LNCaP clone FGC (cell line): ENCODE measurements at regions not wholly inside any gene's neighbourhood (a gene's known extent, or its start where the extent isn't known, plus 50 kb on each side); places are given as distances from the start of the nearest gene placed in this dataset.

Experiments used
- DNase-seq: peaks from one replicate; pipeline ENCODE4 v3.0.0-alpha.2; 2011; ENCODE audit warnings: low read depth
- H3K4me3 ChIP-seq: 2 replicates; pipeline ENCODE4 v1.5.1; 2011; ENCODE audit warnings: mild to moderate bottlenecking, low read depth, low read length, control low read depth
- TF ChIP-seq, protein P1 (sequence below): IDR thresholded peaks from 2 replicates; pipeline ENCODE4 v1.5.1; 2012; ENCODE audit warnings: mild to moderate bottlenecking; ENCODE audit not compliant: control insufficient read depth, insufficient read depth; ENCODE audit errors: extremely low read depth

GRCh38 chr15:38614621-38615020 lies 50.0 kb upstream of the RASGRP1 start:
- TF ChIP-seq, protein P1, sequence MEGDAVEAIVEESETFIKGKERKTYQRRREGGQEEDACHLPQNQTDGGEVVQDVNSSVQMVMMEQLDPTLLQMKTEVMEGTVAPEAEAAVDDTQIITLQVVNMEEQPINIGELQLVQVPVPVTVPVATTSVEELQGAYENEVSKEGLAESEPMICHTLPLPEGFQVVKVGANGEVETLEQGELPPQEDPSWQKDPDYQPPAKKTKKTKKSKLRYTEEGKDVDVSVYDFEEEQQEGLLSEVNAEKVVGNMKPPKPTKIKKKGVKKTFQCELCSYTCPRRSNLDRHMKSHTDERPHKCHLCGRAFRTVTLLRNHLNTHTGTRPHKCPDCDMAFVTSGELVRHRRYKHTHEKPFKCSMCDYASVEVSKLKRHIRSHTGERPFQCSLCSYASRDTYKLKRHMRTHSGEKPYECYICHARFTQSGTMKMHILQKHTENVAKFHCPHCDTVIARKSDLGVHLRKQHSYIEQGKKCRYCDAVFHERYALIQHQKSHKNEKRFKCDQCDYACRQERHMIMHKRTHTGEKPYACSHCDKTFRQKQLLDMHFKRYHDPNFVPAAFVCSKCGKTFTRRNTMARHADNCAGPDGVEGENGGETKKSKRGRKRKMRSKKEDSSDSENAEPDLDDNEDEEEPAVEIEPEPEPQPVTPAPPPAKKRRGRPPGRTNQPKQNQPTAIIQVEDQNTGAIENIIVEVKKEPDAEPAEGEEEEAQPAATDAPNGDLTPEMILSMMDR: no peak
- no peak overlapping the region for H3K4me3 ChIP-seq
- no peak for DNase-seq

DNA sequence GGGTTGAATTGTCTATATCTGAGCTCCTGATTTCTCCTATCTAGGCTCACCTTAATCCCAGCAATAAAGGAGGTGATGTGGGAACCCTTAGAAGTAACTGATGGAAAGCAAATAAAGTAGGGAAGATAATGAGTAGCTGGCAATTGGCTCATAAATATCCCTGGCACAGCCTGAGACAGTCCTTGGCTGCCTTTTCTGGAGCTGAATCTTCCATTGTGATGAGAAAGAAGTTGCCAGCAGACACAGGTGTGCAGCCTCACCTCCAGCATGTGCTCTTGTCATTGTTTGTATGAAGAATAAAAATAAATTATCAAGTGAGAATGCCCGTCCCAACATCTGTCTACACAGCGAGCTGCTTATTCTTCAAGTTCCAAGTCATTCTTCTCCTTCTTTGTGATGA lies 53.2 kb upstream of the RASGRP1 start:
- no peak overlapping the region for H3K4me3 ChIP-seq
- TF ChIP-seq, protein P1: no peak
- no peak for DNase-seq

- DNase-seq: no peak
- no peak overlapping the region for H3K4me3 ChIP-seq
- TF ChIP-seq, protein P1: no peak
Observed at GRCh38 chr15:38618242-38618955, 53.8 kb upstream of the RASGRP1 start.

- TF ChIP-seq, protein P1: no peak
- no peak for DNase-seq
- no peak overlapping the region for H3K4me3 ChIP-seq
Observed at GRCh38 chr15:38620098-38620497, 55.5 kb upstream of the RASGRP1 start.

DNA sequence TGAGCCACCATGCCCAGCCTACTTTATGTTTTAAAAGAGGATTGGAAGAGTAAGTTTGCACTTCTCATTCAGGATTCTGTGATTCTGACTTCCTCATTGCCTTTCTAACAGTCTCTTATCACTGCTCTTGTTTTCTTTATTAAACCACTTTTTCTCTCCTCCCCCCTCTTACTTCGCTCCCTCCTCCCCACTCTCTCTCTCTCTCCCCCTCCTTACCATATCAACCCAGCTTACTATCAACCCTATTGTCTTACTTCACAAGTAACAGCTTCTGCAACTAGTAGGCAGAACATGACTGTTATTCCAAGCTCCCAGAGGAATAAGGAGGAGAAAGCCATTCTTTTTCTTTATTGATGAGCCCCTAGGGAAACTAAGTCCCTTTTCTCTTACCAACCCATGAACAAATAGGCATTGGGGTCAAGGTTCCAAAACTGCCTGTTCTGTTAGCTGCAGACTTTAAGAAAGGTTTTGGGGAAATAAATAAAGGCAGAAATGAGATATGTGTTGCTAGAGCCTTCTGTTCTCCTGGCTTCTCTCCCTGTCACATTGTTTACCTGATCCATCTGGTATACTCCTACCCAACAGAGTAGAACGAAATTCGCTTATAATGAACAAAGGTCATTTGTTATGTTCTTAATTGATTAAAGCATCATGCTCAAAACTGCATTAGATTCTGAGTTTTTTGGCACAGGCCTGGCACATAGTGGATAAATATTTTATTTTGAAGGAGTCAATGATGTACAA lies 56.4 kb upstream of the RASGRP1 start:
- no peak overlapping the region for H3K4me3 ChIP-seq
- no peak for DNase-seq
- TF ChIP-seq, protein P1: no peak

DNA sequence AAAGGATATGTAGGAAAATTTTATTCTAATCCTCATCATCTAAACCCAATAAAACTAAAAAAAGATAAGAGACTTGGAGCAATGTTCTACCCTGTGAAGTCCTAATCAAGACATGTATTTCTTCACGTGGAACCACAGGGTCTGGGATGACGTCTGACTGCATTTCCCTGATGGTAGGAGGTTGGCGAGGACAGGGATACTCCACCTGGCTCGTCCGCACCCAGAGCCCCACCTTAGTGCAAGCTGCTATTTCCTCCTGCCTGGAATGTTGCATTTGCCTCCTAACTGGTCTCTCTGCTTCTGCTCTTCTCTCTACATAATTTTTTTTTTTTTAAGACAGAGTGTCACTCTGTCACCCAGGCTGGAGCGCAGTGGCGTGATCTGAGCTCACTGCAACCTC lies 57.7 kb upstream of the RASGRP1 start:
- H3K4me3 ChIP-seq: no peak overlapping the region
- DNase-seq: no peak
- TF ChIP-seq, protein P1: no peak
